Left ventricle myocardium inferior (tissue), 1 donor: ENCODE measurements at regions not wholly inside any gene's neighbourhood (a gene's known extent, or its start where the extent isn't known, plus 50 kb on each side); places are given as distances from the start of the nearest gene placed in this dataset.

Experiments used
- DNase-seq: peaks from one replicate; pipeline ENCODE4 v3.0.0-alpha.2; 2020
- H3K27ac ChIP-seq: fragments of 200-600 bp; replicated peaks from 2 replicates; pipeline ENCODE4 v1.8.0; 2021
- H3K27me3 ChIP-seq: fragments of 200-600 bp; 2 replicates; pipeline ENCODE4 v1.8.0; 2021; ENCODE audit warnings: low read depth
- H3K36me3 ChIP-seq: fragments of 200-600 bp; 2 replicates; pipeline ENCODE4 v1.8.0; 2021
- H3K4me1 ChIP-seq: fragments of 200-600 bp; 2 replicates; pipeline ENCODE4 v1.8.0; 2021
- H3K4me3 ChIP-seq: fragments of 200-600 bp; 2 replicates; pipeline ENCODE4 v1.8.0; 2021; ENCODE audit warnings: mild to moderate bottlenecking, moderate library complexity
- H3K9me3 ChIP-seq: fragments of 200-600 bp; replicated peaks from 2 replicates; pipeline ENCODE4 v1.8.0; 2021
- CTCF ChIP-seq: fragments of 200-600 bp; IDR thresholded peaks from 2 replicates; pipeline ENCODE4 v1.8.0; 2021; ENCODE audit warnings: antibody characterized with exemption, mild to moderate bottlenecking, borderline replicate concordance
- intact Hi-C: fragments of 100-400 bp; cut with micrococcal nuclease; formaldehyde crosslinking; loops from one replicate; pipeline ENCODE4 v1.11.0; 2022
- donor health status: DM: no; HTN: yes; CAD: no; lungs with severe emphysema.

DNA sequence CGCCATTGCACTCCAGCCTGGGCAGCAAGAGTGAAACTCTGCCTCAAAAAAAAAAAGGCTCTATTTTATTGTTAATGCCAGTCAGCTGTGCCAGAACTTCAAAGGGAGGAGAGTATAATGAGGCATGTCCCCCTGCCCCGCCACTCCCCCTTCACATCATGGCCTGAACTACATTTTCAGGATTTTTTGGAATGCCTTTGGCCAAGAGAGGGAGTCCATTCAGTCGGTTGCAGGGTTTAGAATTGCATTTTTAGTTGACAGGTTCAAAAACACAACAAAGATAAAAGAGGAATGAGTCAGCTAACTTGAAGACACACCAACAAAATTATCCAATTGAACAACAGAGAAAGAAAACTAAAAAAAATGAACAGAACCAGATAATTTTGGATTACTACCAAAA is 59.1 kb downstream of the CEP43 start:
- intact Hi-C loops, result no loop called here
- H3K27me3 ChIP-seq, result no peaks in the 10 kb centered on the region
- H3K27ac ChIP-seq, result no peak overlapping the region
- no peak for DNase-seq
- no peak overlapping the region for H3K4me3 ChIP-seq
- H3K36me3 ChIP-seq, result no peaks in the 10 kb centered on the region
- TF ChIP-seq CTCF, result no peak
- peaks cover 7% of the 10 kb centered on the region for H3K4me1 ChIP-seq
- H3K9me3 ChIP-seq, result no peaks in the 10 kb centered on the region
